Endothelial cell of umbilical vein (primary cell): ENCODE measurements at regions not wholly inside any gene's neighbourhood (a gene's known extent, or its start where the extent isn't known, plus 50 kb on each side); places are given as distances from the start of the nearest gene placed in this dataset.

Source experiments
- BruUV-seq: library from RNA; stranded (reverse); fragments of 400-500 nt; replicated peaks from 2 replicates; lab custom pipeline; 2021; lab: Mats Ljungman, UMichigan
- CTCF ChIA-PET: fragments of 300-600, 350-600 bp; sonication (Branson Sonifier 250); formaldehyde crosslinking; loops from one replicate; lab custom pipeline; 2021; ENCODE audit warnings: antibody characterized with exemption, inconsistent platforms; lab: Charles Lee
- POLR2A ChIA-PET: fragments of 300-600, 350-600 bp; sonication (Branson Sonifier 250); formaldehyde crosslinking; loops from one replicate; lab custom pipeline; 2021; ENCODE audit warnings: antibody characterized with exemption, inconsistent platforms; lab: Charles Lee
- DNase-seq: peaks from one replicate; pipeline ENCODE4 v3.0.0-alpha.2; 2011; ENCODE audit warnings: low read depth, low spot score
- FAIRE-seq: peaks from 2 replicates; lab custom pipeline; 2011; peaks lifted over from hg19 to GRCh38; lab: Jason Lieb, UNC
- H2AFZ ChIP-seq: 2 replicates; pipeline ENCODE4 v1.6.0; 2012; ENCODE audit warnings: low read depth, low read length, control low read depth, inconsistent platforms
- H3K27ac ChIP-seq: 2 replicates; pipeline ENCODE4 v1.5.1; 2011; ENCODE audit warnings: low read depth, mild to moderate bottlenecking, control low read depth, low read length, moderate library complexity; ENCODE audit not compliant: insufficient read depth
- H3K27me3 ChIP-seq, 2 experiments: 2 replicates each; pipeline versions ENCODE4 v1.6.0 to v1.6.1; 2011; ENCODE audit warnings: low read length in 2 of 2, mixed read lengths in 1 of 2; ENCODE audit not compliant: control insufficient read depth in 2 of 2, insufficient read depth in 2 of 2
- H3K36me3 ChIP-seq, 2 experiments: 2 replicates in 1 of 2; 3 replicates in 1 of 2; pipeline ENCODE4 v1.5.1; 2011; ENCODE audit warnings: low read length in 2 of 2, mild to moderate bottlenecking in 1 of 2, moderate library complexity in 1 of 2; ENCODE audit not compliant: control insufficient read depth in 2 of 2, insufficient read depth in 2 of 2; ENCODE audit errors: extremely low read depth in 1 of 2
- H3K4me1 ChIP-seq: 3 replicates; pipeline ENCODE4 v1.5.1; 2011; ENCODE audit warnings: mild to moderate bottlenecking, low read length; ENCODE audit not compliant: control insufficient read depth, insufficient read depth; ENCODE audit errors: extremely low read depth
- H3K4me2 ChIP-seq: 2 replicates; pipeline ENCODE4 v1.6.1; 2011; ENCODE audit warnings: low read length, control low read depth, mixed read lengths; ENCODE audit not compliant: insufficient read depth
- H3K4me3 ChIP-seq, 3 experiments: fragments of 200-600 bp in 1 of 3; sonication (generic), shearing (Covaris generic) in 1 of 3; replicated peaks in 1 of 3; 2 replicates each; pipeline ENCODE4 v1.5.1; 2011 to 2016; ENCODE audit warnings: control low read depth in 3 of 3, low read length in 3 of 3, mild to moderate bottlenecking in 2 of 3, inconsistent platforms in 1 of 3, low read depth in 1 of 3, moderate library complexity in 1 of 3; ENCODE audit not compliant: insufficient read depth in 1 of 3
- H3K79me2 ChIP-seq: 2 replicates; pipeline ENCODE4 v1.6.0; 2012; ENCODE audit warnings: low read length, inconsistent platforms; ENCODE audit not compliant: control insufficient read depth, insufficient read depth
- H3K9ac ChIP-seq: replicated peaks from 2 replicates; pipeline ENCODE3; 2011; ENCODE audit warnings: low read length, control low read depth; ENCODE audit not compliant: insufficient read depth; ENCODE audit errors: extremely low read depth
- H3K9me1 ChIP-seq: replicated peaks from 3 replicates; pipeline ENCODE4 v1.6.0; 2011; ENCODE audit warnings: mild to moderate bottlenecking, low read length; ENCODE audit not compliant: control insufficient read depth, insufficient read depth; ENCODE audit errors: extremely low read depth
- H3K9me3 ChIP-seq: replicated peaks from 2 replicates; pipeline ENCODE4 v1.5.1; 2012; ENCODE audit warnings: low read length, inconsistent platforms; ENCODE audit not compliant: control insufficient read depth, insufficient read depth
- H4K20me1 ChIP-seq: replicated peaks from 2 replicates; pipeline ENCODE3; 2011; ENCODE audit warnings: mild to moderate bottlenecking, low read length; ENCODE audit not compliant: control insufficient read depth, insufficient read depth; ENCODE audit errors: extremely low read depth
- CTCF ChIP-seq, 2 donors: IDR thresholded peaks; 1 replicate in 1 of 2; 2 replicates in 1 of 2; pipeline ENCODE4 v1.5.1; 2011; ENCODE audit warnings: low read length in 2 of 2, mild to moderate bottlenecking in 2 of 2, moderate library complexity in 2 of 2, control low read depth in 1 of 2, inconsistent platforms in 1 of 2, low read depth in 1 of 2; ENCODE audit not compliant: insufficient read depth in 1 of 2; ENCODE audit errors: extremely low read depth in 1 of 2
- EZH2 ChIP-seq: IDR thresholded peaks from 2 replicates; pipeline ENCODE4 v1.6.1; 2012; ENCODE audit warnings: borderline replicate concordance, low read depth, mild to moderate bottlenecking, moderate library complexity, low read length, inconsistent platforms; ENCODE audit not compliant: severe bottlenecking
- FOS ChIP-seq: IDR thresholded peaks from 2 replicates; pipeline ENCODE4 v1.6.1; 2011; ENCODE audit warnings: mild to moderate bottlenecking, low read length, moderate library complexity, borderline replicate concordance; ENCODE audit not compliant: insufficient read depth
- GATA2 ChIP-seq: IDR thresholded peaks from 2 replicates; pipeline ENCODE4 v1.7.0; 2011; ENCODE audit warnings: low read depth, mild to moderate bottlenecking, moderate library complexity, mixed read lengths, low read length; ENCODE audit not compliant: insufficient read length, insufficient read depth
- JUN ChIP-seq: IDR thresholded peaks from 2 replicates; pipeline ENCODE4 v1.6.1; 2011; ENCODE audit warnings: borderline replicate concordance, low read depth; ENCODE audit not compliant: insufficient read length, insufficient read depth
- MAX ChIP-seq: IDR thresholded peaks from 2 replicates; pipeline ENCODE4 v1.6.1; 2011; ENCODE audit not compliant: insufficient read depth, insufficient read length
- dilution Hi-C: fragments of 300-500 bp; cut with MboI; formaldehyde crosslinking; loops from one replicate; pipeline ENCODE4 v1.15.0; 2019; ENCODE audit warnings: low sequenced_read_pairs; ENCODE audit not compliant: extremely low pct_ligation_motif_present
- intact Hi-C: fragments of 100-400 bp; cut with micrococcal nuclease; formaldehyde crosslinking; loops from one replicate; pipeline ENCODE4 v1.10.0; 2022

- ChIA-PET POLR2A (no interaction called here), CTCF (interaction anchor here (0.8 kb wide), 1 partner anchor 10 kb away, joined by 3 read pairs; no protein-coding TSS in a partner anchor)
- intact Hi-C loops, result no loop called here
- no peak overlapping the region for H2AFZ ChIP-seq
- no peaks in the 10 kb centered on the region for H3K27me3 ChIP-seq
- no peak overlapping the region for H3K4me3 ChIP-seq
- no peaks in the 10 kb centered on the region for H3K9me1 ChIP-seq
- no peaks in the 10 kb centered on the region for H3K36me3 ChIP-seq
- BruUV-seq, result no TSS peak
- dilution Hi-C loops, result no loop called here
- no peak for FAIRE-seq
- no peaks in the 10 kb centered on the region for H3K79me2 ChIP-seq
- no peaks in the 10 kb centered on the region for H3K9me3 ChIP-seq
- no peak overlapping the region for H3K27ac ChIP-seq
- H3K4me2 ChIP-seq, result no peak overlapping the region
- no peaks in the 10 kb centered on the region for H3K4me1 ChIP-seq
- H4K20me1 ChIP-seq, result no peaks in the 10 kb centered on the region
- no peak for DNase-seq
- TF ChIP-seq GATA2 (no peak), EZH2 (no peak), FOS (no peak), JUN (no peak), MAX (no peak), CTCF (IDR thresholded peaks at IDR 0.05; ENCODE audit: extremely low read depth in 1 of 2, insufficient read depth in 1 of 2, low read depth in 1 of 2, low read length in 2 of 2) (no peak)
- no peak overlapping the region for H3K9ac ChIP-seq
These were observed 234.8 kb downstream of the CASP12 start for GRCh38 chr11:104663190-104664140.
